ENCODE measurements at regions not wholly inside any gene's neighbourhood (a gene's known extent, or its start where the extent isn't known, plus 50 kb on each side); places are given as distances from the start of the nearest gene placed in this dataset.
"Not testable (repeated sequence)": the region's sequence is repeated elsewhere in the genome, so short reads cannot be mapped to it uniquely, and the experiment has no call there.

- not testable (repeated sequence) for H3K27ac ChIP-seq (ENCODE audit: low read depth, low read length); H3K9me3 ChIP-seq (ENCODE audit: control insufficient read depth, insufficient read depth, low read depth, low read length); H3K4me3 ChIP-seq (ENCODE audit: low read depth, low read length); H3K9ac ChIP-seq (ENCODE audit: low read length); H3K27me3 ChIP-seq (ENCODE audit: control insufficient read depth, insufficient read depth, low read length)
- H3K36me3 ChIP-seq (ENCODE audit: control insufficient read depth, insufficient read depth, low read length): peaks cover 44% of the 10 kb centered on the region
- peaks cover 34% of the 10 kb centered on the region for H3K4me1 ChIP-seq (ENCODE audit: control insufficient read depth, insufficient read depth, low read length)
Observed at GRCh38 chr3:162731961-162732360, 1235.4 kb downstream of the OTOL1 start.

- Histone ChIP-seq H3K4me1 (ENCODE audit: control insufficient read depth, insufficient read depth, low read length) (peaks cover 37% of the 10 kb centered on the region), H3K27ac (ENCODE audit: low read depth, low read length) (no peak overlapping the region), H3K36me3 (ENCODE audit: control insufficient read depth, insufficient read depth, low read length) (peaks cover 13% of the 10 kb centered on the region; the same call in 1 of the 2 replicates), H3K4me3 (ENCODE audit: low read depth, low read length) (no peak overlapping the region), H3K27me3 (ENCODE audit: control insufficient read depth, insufficient read depth, low read length) (no peaks in the 10 kb centered on the region), H3K9me3 (ENCODE audit: control insufficient read depth, insufficient read depth, low read depth, low read length) (no peaks in the 10 kb centered on the region; the same call in 1 of the 2 replicates), H3K9ac (ENCODE audit: low read length) (no peak overlapping the region)
Observed at GRCh38 chr3:162738784-162739183, 1242.2 kb downstream of the OTOL1 start.

- Histone ChIP-seq H3K27ac (ENCODE audit: low read depth, low read length) (peak overlapping the region; percentile 84), H3K9ac (ENCODE audit: low read length) (peak overlapping the region; percentile 61), H3K9me3 (ENCODE audit: control insufficient read depth, insufficient read depth, low read depth, low read length) (peaks cover 6% of the 10 kb centered on the region; the same call in 1 of the 2 replicates), H3K27me3 (ENCODE audit: control insufficient read depth, insufficient read depth, low read length) (no peaks in the 10 kb centered on the region), H3K36me3 (ENCODE audit: control insufficient read depth, insufficient read depth, low read length) (peaks cover 20% of the 10 kb centered on the region; the same call in 1 of the 2 replicates), H3K4me1 (ENCODE audit: control insufficient read depth, insufficient read depth, low read length) (peaks cover 35% of the 10 kb centered on the region), H3K4me3 (ENCODE audit: low read depth, low read length) (no peak overlapping the region)
Observed at GRCh38 chr3:162740941-162741596, 1244.5 kb downstream of the OTOL1 start.

- Histone ChIP-seq H3K4me1 (ENCODE audit: control insufficient read depth, insufficient read depth, low read length) (peaks cover 30% of the 10 kb centered on the region), H3K4me3 (ENCODE audit: low read depth, low read length) (no peak overlapping the region), H3K27me3 (ENCODE audit: control insufficient read depth, insufficient read depth, low read length) (no peaks in the 10 kb centered on the region), H3K9me3 (ENCODE audit: control insufficient read depth, insufficient read depth, low read depth, low read length) (peaks cover 16% of the 10 kb centered on the region; the same call in 1 of the 2 replicates), H3K36me3 (ENCODE audit: control insufficient read depth, insufficient read depth, low read length) (peaks cover 29% of the 10 kb centered on the region), H3K9ac (ENCODE audit: low read length) (no peak overlapping the region), H3K27ac (ENCODE audit: low read depth, low read length) (peak overlapping the region; percentile 84)
Observed at GRCh38 chr3:162742159-162742717, 1245.6 kb downstream of the OTOL1 start.

GRCh38 chr3:162743091-162743490 is 1246.5 kb downstream of the OTOL1 start:
- Histone ChIP-seq H3K9me3 (ENCODE audit: control insufficient read depth, insufficient read depth, low read depth, low read length) (peaks cover 23% of the 10 kb centered on the region; the same call in 1 of the 2 replicates), H3K36me3 (ENCODE audit: control insufficient read depth, insufficient read depth, low read length) (peaks cover 33% of the 10 kb centered on the region), H3K4me1 (ENCODE audit: control insufficient read depth, insufficient read depth, low read length) (peaks cover 27% of the 10 kb centered on the region), H3K9ac (ENCODE audit: low read length) (no peak overlapping the region), H3K27ac (ENCODE audit: low read depth, low read length) (peak overlapping the region; percentile 27; the same call in 1 of the 2 replicates), H3K27me3 (ENCODE audit: control insufficient read depth, insufficient read depth, low read length) (no peaks in the 10 kb centered on the region), H3K4me3 (ENCODE audit: low read depth, low read length) (no peak overlapping the region)

GRCh38 chr3:162760789-162761188 is 1264.2 kb downstream of the OTOL1 start:
- H3K27ac ChIP-seq (ENCODE audit: low read depth, low read length): no peak overlapping the region
- peaks cover 4% of the 10 kb centered on the region for H3K9me3 ChIP-seq (ENCODE audit: control insufficient read depth, insufficient read depth, low read depth, low read length)
- H3K36me3 ChIP-seq (ENCODE audit: control insufficient read depth, insufficient read depth, low read length): peaks cover 8% of the 10 kb centered on the region; the same call in 1 of the 2 replicates
- H3K9ac ChIP-seq (ENCODE audit: low read length): no peak overlapping the region
- H3K4me1 ChIP-seq (ENCODE audit: control insufficient read depth, insufficient read depth, low read length): peaks cover 17% of the 10 kb centered on the region
- H3K27me3 ChIP-seq (ENCODE audit: control insufficient read depth, insufficient read depth, low read length): no peaks in the 10 kb centered on the region
- H3K4me3 ChIP-seq (ENCODE audit: low read depth, low read length): no peak overlapping the region

- Histone ChIP-seq H3K4me3 (ENCODE audit: low read depth, low read length) (no peak overlapping the region), H3K27ac (ENCODE audit: low read depth, low read length) (no peak overlapping the region), H3K4me1 (ENCODE audit: control insufficient read depth, insufficient read depth, low read length) (peaks cover 18% of the 10 kb centered on the region), H3K27me3 (ENCODE audit: control insufficient read depth, insufficient read depth, low read length) (no peaks in the 10 kb centered on the region), H3K9ac (ENCODE audit: low read length) (no peak overlapping the region), H3K9me3 (ENCODE audit: control insufficient read depth, insufficient read depth, low read depth, low read length) (peaks cover 12% of the 10 kb centered on the region), H3K36me3 (ENCODE audit: control insufficient read depth, insufficient read depth, low read length) (peaks cover 10% of the 10 kb centered on the region; the same call in 1 of the 2 replicates)
Observed at GRCh38 chr3:162764051-162764807, 1267.6 kb downstream of the OTOL1 start.

- Histone ChIP-seq H3K27me3 (ENCODE audit: control insufficient read depth, insufficient read depth, low read length) (no peaks in the 10 kb centered on the region), H3K9me3 (ENCODE audit: control insufficient read depth, insufficient read depth, low read depth, low read length) (peaks cover 12% of the 10 kb centered on the region), H3K9ac (ENCODE audit: low read length) (no peak overlapping the region), H3K4me1 (ENCODE audit: control insufficient read depth, insufficient read depth, low read length) (peaks cover 18% of the 10 kb centered on the region), H3K36me3 (ENCODE audit: control insufficient read depth, insufficient read depth, low read length) (peaks cover 10% of the 10 kb centered on the region; the same call in 1 of the 2 replicates), H3K4me3 (ENCODE audit: low read depth, low read length) (no peak overlapping the region), H3K27ac (ENCODE audit: low read depth, low read length) (no peak overlapping the region)
Observed at GRCh38 chr3:162764808-162765071, 1268.1 kb downstream of the OTOL1 start.

GRCh38 chr3:162765524-162765923 is 1268.9 kb downstream of the OTOL1 start:
- peaks cover 10% of the 10 kb centered on the region; the same call in 1 of the 2 replicates for H3K36me3 ChIP-seq (ENCODE audit: control insufficient read depth, insufficient read depth, low read length)

GRCh38 chr3:162769564-162769963 is 1273.0 kb downstream of the OTOL1 start:
- peaks cover 19% of the 10 kb centered on the region for H3K4me1 ChIP-seq (ENCODE audit: control insufficient read depth, insufficient read depth, low read length)
- H3K9me3 ChIP-seq (ENCODE audit: control insufficient read depth, insufficient read depth, low read depth, low read length): peaks cover 12% of the 10 kb centered on the region
- H3K9ac ChIP-seq (ENCODE audit: low read length): no peak overlapping the region
- no peaks in the 10 kb centered on the region for H3K27me3 ChIP-seq (ENCODE audit: control insufficient read depth, insufficient read depth, low read length)
- peaks cover 18% of the 10 kb centered on the region; the same call in 1 of the 2 replicates for H3K36me3 ChIP-seq (ENCODE audit: control insufficient read depth, insufficient read depth, low read length)
- no peak overlapping the region for H3K27ac ChIP-seq (ENCODE audit: low read depth, low read length)
- H3K4me3 ChIP-seq (ENCODE audit: low read depth, low read length): no peak overlapping the region

More at GRCh38 chr3:162765524-162765923, 1268.9 kb downstream of the OTOL1 start:
- peaks cover 12% of the 10 kb centered on the region for H3K9me3 ChIP-seq (ENCODE audit: control insufficient read depth, insufficient read depth, low read depth, low read length)
- H3K4me3 ChIP-seq (ENCODE audit: low read depth, low read length): no peak overlapping the region
- peaks cover 18% of the 10 kb centered on the region for H3K4me1 ChIP-seq (ENCODE audit: control insufficient read depth, insufficient read depth, low read length)
- no peak overlapping the region for H3K9ac ChIP-seq (ENCODE audit: low read length)
- no peak overlapping the region for H3K27ac ChIP-seq (ENCODE audit: low read depth, low read length)
- H3K27me3 ChIP-seq (ENCODE audit: control insufficient read depth, insufficient read depth, low read length): no peaks in the 10 kb centered on the region

- Histone ChIP-seq H3K4me3 (ENCODE audit: low read depth, low read length) (no peak overlapping the region), H3K27ac (ENCODE audit: low read depth, low read length) (no peak overlapping the region), H3K36me3 (ENCODE audit: control insufficient read depth, insufficient read depth, low read length) (peaks cover 16% of the 10 kb centered on the region; the same call in 1 of the 2 replicates), H3K27me3 (ENCODE audit: control insufficient read depth, insufficient read depth, low read length) (no peaks in the 10 kb centered on the region), H3K9me3 (ENCODE audit: control insufficient read depth, insufficient read depth, low read depth, low read length) (peaks cover 10% of the 10 kb centered on the region), H3K9ac (ENCODE audit: low read length) (no peak overlapping the region), H3K4me1 (ENCODE audit: control insufficient read depth, insufficient read depth, low read length) (peaks cover 23% of the 10 kb centered on the region)
Observed at GRCh38 chr3:162770551-162770950, 1273.9 kb downstream of the OTOL1 start.
